Left forelimb (tissue), 1 donor: ENCODE measurements at regions not wholly inside any gene's neighbourhood (a gene's known extent, or its start where the extent isn't known, plus 50 kb on each side); places are given as distances from the start of the nearest gene placed in this dataset.
"Not testable (repeated sequence)": the region's sequence is repeated elsewhere in the genome, so short reads cannot be mapped to it uniquely, and the experiment has no call there.

Experiments
- DNase-seq: peaks from one replicate; pipeline ENCODE4 v3.0.0-alpha.2; 2018; ENCODE audit warnings: low spot score

DNA sequence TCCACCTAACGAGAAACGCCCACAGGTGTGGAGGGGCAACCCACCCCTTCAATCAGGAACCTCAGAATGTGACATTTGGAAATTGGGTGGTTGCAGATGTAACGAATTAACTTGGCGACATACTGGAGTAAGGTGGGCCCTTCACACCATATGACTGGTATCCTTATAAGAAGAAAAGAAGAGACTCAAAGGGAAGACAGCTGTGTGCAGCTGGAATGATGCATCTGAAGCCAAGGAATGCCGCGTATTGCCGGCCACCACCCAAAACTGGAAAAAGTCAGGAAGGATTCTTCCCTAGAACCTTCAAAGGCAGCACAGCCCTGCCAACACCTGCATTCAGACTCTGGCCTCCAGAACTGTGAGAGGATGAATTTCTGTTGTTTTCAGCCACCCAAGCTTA is 270.0 kb upstream of the FRG2C start:
- DNase-seq: not testable (repeated sequence)

DNA sequence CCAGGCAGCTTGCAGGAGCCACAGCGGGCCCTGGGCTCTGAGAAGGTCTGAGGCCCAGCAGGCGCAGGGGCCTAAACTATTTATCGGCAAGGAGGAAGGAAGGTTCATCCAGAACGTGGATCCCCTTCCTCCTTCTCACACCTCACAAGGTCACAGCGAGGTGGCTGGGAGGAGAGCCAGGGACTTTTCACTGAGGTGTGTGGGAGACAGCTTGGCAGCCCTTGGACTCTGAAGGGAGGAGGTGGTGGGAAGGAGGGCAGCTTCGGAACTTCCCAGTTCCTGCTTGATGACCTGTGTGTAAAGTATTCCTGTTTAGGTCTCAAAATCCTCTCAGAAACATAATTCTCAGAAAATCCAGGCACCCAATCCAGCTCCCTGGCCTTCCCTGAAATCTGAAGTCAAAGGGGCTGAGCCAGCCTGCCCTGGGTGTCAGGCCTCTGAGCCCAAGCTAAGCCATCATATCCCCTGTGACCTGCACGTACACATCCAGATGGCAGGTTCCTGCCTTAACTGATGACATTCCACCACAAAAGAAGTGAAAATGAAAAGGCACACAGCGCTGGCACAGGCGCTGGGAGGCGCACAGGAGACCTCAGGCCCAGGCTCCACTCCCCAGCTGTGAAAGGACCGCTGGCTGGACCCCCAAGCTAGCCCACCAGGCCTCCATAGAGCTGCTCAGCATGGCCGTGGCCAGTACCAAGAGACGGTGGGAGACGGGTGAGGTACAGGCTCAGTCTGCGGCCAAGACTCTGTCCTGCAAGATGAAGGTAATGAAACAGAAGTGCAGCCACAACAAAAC is 269.4 kb upstream of the FRG2C start:
- not testable (repeated sequence) for DNase-seq

DNA sequence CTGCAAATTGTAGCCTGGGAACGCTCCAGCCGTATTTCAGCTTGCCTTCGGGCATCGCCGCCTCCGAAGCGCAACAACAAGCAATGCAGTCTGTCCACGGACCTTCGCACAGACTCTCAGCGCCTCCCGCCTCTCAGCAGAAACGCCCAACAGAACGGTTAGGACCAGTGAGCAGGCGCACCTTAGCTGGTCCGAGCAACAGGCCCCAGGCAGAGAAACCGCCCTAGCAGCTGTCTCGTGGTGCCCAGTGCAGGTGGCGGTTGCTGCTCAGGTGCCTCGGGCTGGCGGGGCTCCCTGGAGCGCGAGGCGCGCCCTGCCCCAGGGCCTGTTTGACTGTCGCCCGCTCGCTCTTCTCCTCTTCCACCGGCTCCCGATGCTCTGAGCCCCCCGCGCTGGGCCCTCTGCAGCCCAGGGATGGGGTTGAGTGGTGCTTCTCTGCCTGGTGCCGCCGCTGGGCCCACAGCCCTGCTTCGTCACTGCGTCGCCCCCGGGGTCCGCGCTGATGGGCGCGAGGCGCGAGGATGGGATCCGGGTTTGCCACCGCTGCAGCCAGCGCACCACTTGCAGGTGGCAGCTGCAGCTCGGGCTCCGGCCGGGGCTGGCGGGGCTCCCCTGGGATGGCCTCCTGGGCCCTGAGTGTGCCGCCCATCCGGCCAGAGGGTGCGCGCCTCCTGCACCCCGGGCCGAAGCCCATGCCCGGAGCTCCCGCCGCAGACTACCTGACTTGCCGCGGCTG is 268.4 kb upstream of the FRG2C start:
- no peak for DNase-seq

DNA sequence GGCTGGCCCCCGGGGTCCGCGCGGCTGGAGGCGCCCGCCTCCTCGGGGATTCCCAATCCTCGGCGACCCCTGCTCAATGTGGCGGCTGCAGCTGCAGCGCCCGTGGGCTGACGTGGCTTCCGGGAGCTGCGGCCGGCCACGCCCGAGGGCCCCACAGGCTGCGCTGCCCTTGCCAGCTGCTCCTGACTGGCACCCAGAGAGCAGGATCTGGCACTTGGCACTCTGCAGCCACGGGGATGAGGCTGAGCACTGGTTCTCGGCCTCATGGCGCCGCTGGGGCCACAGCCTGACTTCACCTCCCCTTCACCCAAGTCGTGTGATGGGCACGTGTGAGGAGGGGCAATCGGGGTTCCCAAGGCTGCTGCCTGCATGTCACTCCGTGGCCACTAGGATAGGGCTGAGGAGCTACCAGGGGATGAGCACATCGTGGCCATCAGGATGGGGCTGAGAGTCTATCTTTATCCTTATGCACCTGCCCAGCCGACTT is 267.8 kb upstream of the FRG2C start:
- no peak for DNase-seq

DNA sequence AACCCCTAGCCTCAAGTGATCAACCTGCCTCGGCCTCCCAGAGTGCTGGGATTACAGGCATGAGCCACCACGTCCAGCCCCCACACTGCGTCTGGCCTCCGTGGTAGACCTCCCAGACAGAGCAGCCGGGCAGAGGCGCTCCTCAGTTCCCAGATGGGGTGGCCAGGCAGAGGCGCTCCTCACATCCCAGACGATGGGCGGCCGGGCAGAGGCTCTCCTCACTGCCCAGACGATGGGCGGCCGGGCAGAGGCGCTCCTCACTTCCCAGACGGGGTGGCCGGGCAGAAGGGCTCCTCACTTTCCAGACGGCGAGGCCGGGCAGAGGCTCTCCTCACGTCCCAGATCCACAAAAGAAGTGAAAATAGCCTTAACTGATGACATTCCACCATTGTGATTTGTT is 266.6 kb upstream of the FRG2C start:
- DNase-seq: not testable (repeated sequence)

DNA sequence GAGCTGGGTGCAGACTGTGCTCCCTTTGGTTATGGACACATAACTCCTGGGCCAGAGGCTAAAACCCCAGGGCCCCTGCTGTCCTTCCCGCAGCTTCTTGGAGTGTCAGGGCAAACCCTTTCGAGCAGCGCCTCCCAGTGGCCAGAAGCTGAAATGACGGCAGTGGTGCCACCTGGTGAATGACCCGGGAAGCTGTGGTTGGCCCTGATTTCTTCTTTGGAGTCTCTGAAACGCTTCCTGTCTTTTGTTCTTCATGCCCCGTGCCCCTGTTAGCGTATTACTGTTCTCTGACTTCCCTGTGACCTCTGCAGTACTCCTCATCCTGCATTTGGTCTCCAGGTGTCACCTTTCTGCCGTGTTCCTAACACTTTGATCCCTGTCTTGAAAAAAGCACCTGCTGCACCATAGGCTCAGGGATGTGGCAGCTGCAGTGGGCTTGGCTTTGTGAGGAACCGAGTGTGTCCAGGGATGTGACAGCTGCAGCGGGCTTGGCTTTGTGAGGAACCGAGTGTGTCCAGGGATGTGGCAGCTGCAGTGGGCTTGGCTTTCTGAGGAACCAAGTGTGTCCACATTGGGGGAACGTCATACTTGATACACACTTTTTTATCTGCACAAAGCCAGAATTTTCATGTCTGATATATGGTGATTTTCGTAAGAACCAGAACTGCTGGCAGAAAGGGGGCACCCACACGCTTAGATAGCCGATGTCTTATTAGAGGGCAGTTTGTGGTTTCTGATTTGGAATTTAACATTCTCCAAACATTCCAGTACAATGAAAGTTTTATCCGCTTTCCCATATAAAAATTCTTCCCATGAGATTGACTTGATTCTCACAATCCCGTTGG is 241.8 kb upstream of the FRG2C start:
- DNase-seq: not testable (repeated sequence)

DNA sequence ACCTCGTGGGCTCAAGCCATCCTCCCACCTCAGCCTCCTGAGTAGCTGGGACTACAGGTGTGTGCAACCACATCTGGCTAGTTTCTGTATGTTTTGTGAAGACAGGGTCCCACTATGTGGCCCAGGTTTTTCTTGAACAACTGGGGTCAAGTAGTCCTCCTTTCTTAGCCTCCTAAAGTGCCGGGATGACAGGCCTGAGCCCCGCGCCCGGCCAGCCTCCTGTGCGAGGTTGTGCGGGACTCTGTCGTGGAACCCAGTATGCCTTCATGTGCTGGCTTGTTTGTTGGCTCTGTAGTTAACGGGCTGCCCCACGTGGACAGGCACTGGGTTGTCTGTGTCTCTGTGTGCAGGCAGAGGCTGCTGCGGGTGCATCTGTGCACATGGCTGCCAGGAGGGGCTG is 238.7 kb upstream of the FRG2C start:
- DNase-seq: not testable (repeated sequence)

DNA sequence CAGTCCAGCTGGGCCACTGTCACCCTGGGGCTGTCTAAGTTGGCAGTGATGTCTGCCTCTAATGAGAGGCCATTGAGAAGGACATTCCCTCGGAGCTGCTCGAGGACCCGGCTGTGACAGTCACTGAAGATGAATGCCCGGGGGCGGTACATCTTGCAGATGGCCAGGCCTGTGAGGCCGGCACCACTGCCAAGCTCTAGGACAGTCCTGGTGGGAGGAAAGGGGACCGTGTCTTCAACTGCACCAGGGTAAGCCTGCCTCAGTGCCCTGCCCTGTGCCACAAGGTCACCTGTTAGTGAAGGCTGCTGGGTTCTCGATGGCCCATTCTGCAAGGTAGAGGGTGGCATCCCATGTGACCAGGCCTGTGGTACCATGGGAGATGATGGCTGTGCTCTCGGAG is 236.6 kb upstream of the FRG2C start:
- not testable (repeated sequence) for DNase-seq

DNA sequence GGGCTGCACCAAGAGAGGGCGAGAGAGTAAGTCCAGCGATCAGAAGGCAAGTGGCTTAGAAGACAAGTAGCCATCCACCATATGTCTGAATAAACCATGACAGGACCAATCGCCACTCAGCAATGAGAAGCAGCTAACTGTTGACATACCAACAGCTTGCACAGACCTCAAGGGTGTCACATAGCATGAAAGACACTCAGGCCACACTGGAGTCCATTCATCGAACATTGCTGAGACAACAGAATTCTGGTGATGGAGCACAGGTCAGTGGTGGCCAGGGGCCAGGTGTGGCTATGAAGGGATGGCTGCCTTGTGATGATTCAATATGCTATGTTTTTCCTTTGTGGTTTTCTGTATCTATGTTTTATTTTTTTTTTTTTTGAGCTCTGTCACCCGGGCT is 236.2 kb upstream of the FRG2C start:
- not testable (repeated sequence) for DNase-seq

DNA sequence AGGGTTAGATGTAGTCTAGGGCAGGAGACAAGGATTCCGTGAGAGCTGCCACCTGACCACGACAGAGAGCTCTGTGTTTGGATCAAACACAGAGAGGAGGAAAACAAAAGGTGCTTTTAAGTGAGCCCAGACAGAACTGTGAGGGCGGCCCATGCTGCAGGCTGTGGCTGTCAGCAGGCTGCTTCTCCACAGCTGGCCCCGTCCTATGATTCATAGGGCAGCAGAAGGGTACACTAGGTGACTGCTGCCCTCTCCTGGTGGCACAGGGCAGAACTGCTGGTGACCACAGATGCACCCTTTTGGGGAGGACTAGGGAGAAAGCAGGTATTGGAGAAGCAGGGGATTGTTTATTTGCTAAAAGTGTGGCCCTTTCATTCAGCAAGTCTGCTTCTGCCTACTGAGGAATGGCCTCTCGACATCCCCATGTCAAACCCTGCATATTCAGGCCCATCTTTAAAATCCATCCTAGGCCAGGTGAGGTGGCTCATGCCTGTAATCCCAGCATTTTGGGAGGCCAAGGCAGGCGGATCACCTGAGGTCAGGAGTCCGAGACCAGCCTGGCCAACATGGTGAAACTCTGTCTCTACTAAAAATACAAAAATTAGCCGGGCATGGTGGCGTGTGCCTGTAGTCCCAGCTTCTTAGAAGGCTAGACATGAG is 234.4 kb upstream of the FRG2C start:
- not testable (repeated sequence) for DNase-seq

DNA sequence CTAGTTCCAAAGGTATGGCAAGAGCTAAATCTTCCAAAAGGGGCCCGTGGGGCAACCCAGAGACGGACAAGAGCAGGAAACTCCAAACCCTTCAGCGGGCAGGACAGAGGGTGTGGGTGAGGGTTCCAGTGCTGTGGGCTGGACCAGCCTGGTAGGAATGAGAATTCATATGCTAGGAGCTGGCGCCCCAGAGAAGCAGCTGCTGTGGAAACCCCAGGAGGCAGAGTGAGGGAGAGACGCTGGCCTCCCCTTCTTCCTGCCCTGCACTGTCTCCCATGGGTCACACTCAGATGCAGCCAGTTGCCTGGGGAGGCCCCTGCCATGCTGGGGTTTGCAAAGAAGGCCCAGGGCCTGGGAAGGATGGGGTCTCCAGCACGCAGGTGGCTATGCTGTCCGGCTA is 233.7 kb upstream of the FRG2C start:
- DNase-seq: not testable (repeated sequence)

DNA sequence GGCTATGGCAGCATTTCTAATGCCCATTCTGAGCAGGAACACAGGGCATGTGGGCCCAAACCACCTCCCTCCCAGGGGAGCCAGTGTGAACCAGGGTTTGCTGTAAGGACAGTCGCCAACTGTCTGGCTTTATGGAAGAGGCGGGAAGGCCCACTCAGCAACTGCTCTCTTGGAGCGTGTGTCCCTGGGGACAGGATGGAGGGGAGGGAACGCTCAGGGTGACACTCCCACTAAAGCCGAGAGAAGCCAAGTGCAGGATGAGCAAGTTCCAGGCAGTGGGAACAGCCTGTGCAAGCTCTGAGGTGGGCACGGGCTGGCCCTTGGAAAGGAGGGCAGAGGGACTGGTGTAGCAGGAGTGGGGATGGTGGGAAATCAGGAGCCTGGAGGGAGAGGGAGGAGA is 233.0 kb upstream of the FRG2C start:
- not testable (repeated sequence) for DNase-seq

DNA sequence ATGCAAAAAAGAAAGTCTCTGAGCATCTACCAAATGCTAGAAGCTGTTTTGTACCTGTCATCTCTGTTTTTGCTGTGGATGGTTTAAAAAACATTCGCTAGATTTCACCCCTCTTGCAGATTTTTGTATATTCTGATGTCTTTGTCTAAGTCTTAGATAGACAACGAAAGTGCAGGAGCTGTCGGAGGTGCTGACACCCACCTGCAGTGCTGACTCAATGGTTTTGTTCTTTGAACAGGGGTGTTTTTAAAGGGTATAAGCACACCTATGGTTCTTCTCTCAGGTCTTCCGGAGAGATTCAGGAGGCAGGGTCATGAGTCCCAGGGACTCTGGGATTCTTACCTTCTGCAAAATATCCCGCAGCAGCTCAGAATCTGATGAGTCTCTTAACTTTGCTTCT is 231.7 kb upstream of the FRG2C start:
- DNase-seq: not testable (repeated sequence)

DNA sequence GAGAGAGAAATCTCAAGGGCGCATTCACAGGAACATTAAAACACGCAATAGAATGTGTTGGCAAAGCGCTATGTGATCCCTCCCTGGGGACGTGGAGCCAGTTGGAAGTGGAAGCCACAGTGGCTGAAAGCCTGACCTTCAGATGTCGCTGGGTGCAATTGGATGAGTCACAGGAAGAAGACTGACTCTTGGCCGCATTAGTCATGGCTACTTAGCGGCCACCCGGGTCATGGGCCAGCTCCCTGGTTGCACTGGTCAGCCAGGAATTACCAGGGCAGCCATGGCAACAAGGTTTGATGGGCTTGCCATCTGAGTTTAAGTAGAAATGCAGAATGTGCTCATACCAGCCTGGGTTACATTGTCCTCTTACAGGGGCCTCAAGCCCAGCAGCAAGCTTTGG is 231.2 kb upstream of the FRG2C start:
- not testable (repeated sequence) for DNase-seq

DNA sequence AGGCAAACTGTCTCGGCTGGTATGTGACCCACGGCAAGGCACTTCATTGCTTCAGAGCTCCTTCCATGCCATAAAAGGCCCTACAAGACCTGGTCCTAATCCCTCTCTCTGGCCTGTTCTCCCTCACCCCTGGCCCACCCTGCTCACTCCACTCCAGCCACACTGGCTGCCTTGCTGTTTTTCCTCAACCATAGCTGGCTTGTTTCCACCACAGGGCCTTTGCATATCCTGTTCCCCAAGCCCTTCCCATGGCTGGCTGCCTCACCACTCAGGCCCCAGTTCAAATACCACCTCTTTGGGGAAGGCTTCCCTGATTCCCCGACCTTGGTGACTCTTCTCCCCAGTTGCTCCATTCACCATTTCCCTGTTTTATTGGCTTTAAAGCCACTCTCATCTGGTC is 230.8 kb upstream of the FRG2C start:
- DNase-seq: not testable (repeated sequence)

DNA sequence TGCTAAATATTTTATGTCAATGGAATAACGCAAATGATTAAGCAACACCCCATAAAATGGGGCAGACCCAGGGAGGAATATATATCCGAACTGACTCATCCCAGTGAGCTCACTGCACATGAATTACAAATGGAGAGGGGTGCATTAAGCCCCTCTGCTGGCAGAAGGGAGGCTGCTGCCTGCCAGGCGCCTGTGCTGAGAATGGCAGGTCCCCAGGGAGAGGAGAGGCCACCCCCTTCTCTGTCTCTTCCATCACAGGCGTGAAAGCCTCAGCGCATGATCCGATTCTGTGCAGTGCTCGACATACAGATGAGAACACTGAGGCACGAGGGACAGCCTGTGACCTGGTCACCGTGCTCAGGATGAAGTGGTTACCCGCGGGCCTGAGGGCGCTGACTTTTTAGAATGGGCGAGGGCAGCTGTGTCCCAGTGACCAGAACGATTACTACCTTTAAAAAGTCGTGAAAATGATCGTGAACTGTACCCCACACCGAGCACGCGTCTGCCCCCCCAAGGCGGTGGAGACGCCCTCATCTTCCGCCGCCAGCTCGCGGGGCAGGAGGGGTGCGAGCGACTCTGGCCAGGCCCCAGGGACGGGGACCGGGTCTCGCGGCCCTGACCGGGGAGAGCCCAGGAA is 229.7 kb upstream of the FRG2C start:
- DNase-seq: not testable (repeated sequence)

DNA sequence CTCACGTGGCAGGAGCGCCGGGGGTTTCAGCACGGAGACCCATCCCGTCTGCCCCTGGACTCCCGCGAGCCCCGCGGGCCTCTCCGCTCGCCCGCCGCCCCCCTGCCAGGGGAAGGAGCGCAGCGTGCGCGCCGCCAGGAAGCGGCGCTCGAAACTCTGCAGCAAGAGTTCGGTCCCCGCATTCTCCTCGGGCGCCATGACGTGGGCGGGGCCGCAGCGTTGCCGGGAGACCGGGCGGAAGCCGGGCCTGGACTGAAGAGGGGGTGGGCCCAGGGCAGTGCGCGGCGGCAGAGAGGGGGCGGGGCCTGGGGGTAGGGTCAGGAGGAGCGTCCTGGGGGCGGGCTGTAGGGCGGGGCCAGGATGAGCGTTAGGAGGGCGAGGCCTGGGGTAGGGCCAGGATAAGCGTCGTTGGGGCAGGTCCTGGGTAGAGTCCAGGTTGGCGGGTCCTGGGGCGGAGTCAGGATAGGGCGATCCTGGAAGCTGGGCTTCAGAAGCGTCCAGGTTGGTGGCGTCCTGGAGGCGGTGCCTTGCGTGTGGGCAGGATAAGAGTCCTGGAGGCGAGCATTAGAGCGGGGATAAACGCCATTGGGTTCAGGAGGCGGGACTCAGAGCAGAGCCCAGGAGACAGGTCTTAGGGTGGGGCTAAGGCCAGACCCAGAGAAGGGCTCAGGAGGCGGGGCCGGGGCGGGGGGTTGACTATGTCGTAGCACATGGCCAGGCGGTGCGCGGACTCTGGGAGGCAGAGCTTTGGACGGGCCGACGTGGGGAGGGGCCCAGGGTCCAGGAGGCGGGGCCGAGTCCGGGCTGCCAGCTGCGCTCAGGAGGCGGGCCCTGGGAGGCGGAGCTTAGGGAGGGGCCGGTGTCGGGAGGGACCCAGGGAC is 229.0 kb upstream of the FRG2C start:
- peak; percentile 99 for DNase-seq

DNA sequence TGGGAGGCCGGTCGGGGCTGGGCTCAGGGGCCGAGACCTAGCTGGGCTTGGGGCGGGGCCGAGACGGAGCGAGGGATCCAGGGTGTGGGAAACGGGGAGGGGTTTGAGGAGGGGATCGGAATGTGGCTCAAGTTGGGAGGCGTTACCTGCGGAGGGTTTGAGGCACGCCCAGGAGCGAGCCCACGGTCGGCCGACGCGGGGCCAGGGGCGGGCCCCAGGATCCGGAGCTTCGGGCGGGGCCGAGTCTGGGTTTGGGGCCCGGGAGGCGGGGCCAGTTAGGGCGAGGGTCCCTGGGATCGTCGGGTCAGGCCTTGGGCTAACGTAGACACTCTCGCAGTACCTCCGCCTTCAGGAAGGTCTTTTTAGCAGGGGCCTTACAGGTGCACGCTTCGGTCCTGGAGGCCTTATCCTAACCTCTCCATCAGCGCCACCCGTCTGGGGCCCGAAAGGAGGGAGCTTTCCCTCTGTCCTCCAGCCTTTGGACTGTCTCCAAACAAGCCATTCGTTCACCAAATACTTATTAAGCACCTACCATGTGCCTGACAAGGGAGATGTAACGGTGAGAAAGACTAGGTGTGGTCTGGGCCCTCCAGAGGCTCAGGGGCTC is 228.2 kb upstream of the FRG2C start:
- DNase-seq: peak; percentile 80

DNA sequence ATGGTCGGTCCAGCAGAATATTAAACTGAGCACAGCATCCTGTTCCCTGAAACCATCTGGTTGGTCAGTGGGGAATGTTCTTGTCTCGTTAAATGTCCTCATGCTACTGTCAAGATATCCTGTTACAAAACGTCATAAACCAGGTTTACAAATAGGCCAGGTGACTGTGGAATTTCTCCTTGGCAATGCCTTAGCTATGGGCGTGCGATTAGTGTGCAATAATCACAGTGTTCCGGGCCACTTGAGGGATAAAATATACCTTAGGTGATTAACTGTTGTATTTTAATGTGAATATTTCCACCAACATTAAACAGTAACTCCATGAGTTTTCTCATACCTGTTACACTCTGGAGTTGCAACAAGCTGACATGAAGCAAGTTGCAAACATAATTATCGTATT is 223.1 kb upstream of the FRG2C start:
- DNase-seq: not testable (repeated sequence)

DNA sequence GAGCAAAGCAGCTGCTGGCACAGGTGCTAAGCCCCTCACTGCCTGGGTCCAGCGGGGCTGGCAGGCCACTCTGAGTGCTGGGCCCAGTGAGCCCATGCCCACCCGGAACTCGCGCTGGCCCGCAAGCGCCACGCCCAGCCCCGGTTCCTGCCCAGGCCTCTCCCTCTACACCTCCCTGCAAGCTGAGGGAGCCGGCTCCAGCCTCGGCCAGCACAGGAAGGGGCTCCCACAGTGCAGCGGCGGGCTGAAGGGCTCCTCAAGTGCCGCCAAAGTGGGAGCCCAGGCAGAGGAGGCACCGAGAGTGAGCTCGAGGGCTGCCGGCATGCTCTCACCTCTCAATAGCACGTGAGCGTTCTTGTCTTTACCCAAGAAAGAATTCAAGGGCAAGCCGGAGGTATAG is 219.5 kb upstream of the FRG2C start:
- not testable (repeated sequence) for DNase-seq
